ENCODE measurements at regions not wholly inside any gene's neighbourhood (a gene's known extent, or its start where the extent isn't known, plus 50 kb on each side); places are given as distances from the start of the nearest gene placed in this dataset.
"Not testable (repeated sequence)": the region's sequence is repeated elsewhere in the genome, so short reads cannot be mapped to it uniquely, and the experiment has no call there.

GRCh38 chr20:22827916-22828315, 207.2 kb upstream of the SSTR4 start:
- POLR2A ChIA-PET = no interaction called here
- CTCF ChIA-PET = no interaction called here
- no peak for DNase-seq (ENCODE audit: extremely low spot score)
- TF ChIP-seq CTCF (IDR thresholded peaks at IDR 0.05; ENCODE audit: control extremely low read depth, extremely low read depth, low read depth, missing control alignments) = no peak

GRCh38 chr20:22829356-22829755, 205.8 kb upstream of the SSTR4 start:
- ChIA-PET POLR2A (no interaction called here), CTCF (no interaction called here)
- no peak for DNase-seq (ENCODE audit: extremely low spot score)
- TF ChIP-seq CTCF (IDR thresholded peaks at IDR 0.05; ENCODE audit: control extremely low read depth, extremely low read depth, low read depth, missing control alignments) = no peak

- no peak for DNase-seq (ENCODE audit: extremely low spot score)
- CTCF ChIA-PET = no interaction called here
- no peak for TF ChIP-seq CTCF (IDR thresholded peaks at IDR 0.05; ENCODE audit: control extremely low read depth, extremely low read depth, low read depth, missing control alignments)
- POLR2A ChIA-PET = no interaction called here
Observed at GRCh38 chr20:22830138-22830537, 205.0 kb upstream of the SSTR4 start.

- DNase-seq (ENCODE audit: extremely low spot score); POLR2A ChIA-PET; CTCF ChIA-PET: not testable (repeated sequence)
Observed at GRCh38 chr20:22830715-22831114, 204.4 kb upstream of the SSTR4 start.

GRCh38 chr20:22833851-22834250, 201.3 kb upstream of the SSTR4 start:
- ChIA-PET CTCF (interaction anchor here (1.0 kb wide), 2 partner anchors 9 to 142 kb away, joined by 3 to 5 read pairs; no protein-coding TSS in a partner anchor), POLR2A (no interaction called here)
- no peak for DNase-seq (ENCODE audit: extremely low spot score)
- no peak for TF ChIP-seq CTCF (IDR thresholded peaks at IDR 0.05; ENCODE audit: control extremely low read depth, extremely low read depth, low read depth, missing control alignments)

GRCh38 chr20:22834651-22835256, 200.4 kb upstream of the SSTR4 start:
- ChIA-PET CTCF (interaction anchor here (0.9 to 1.0 kb wide), 2 partner anchors 9 to 77 kb away, joined by 3 to 5 read pairs; no protein-coding TSS in a partner anchor), POLR2A (no interaction called here)
- no peak for TF ChIP-seq CTCF (IDR thresholded peaks at IDR 0.05; ENCODE audit: control extremely low read depth, extremely low read depth, low read depth, missing control alignments)
- DNase-seq (ENCODE audit: extremely low spot score) = no peak

GRCh38 chr20:22836211-22836610, 198.9 kb upstream of the SSTR4 start:
- ChIA-PET POLR2A (no interaction called here), CTCF (no interaction called here)
- TF ChIP-seq CTCF (IDR thresholded peaks at IDR 0.05; ENCODE audit: control extremely low read depth, extremely low read depth, low read depth, missing control alignments) = no peak
- no peak for DNase-seq (ENCODE audit: extremely low spot score)

All from GM10248 (cell line).